ENCODE measurements at regions not wholly inside any gene's neighbourhood (a gene's known extent, or its start where the extent isn't known, plus 50 kb on each side); places are given as distances from the start of the nearest gene placed in this dataset.

- TF ChIP-seq, protein P1, sequence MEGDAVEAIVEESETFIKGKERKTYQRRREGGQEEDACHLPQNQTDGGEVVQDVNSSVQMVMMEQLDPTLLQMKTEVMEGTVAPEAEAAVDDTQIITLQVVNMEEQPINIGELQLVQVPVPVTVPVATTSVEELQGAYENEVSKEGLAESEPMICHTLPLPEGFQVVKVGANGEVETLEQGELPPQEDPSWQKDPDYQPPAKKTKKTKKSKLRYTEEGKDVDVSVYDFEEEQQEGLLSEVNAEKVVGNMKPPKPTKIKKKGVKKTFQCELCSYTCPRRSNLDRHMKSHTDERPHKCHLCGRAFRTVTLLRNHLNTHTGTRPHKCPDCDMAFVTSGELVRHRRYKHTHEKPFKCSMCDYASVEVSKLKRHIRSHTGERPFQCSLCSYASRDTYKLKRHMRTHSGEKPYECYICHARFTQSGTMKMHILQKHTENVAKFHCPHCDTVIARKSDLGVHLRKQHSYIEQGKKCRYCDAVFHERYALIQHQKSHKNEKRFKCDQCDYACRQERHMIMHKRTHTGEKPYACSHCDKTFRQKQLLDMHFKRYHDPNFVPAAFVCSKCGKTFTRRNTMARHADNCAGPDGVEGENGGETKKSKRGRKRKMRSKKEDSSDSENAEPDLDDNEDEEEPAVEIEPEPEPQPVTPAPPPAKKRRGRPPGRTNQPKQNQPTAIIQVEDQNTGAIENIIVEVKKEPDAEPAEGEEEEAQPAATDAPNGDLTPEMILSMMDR (IDR thresholded peaks at IDR 0.05), result no peak
- no peak for TF ChIP-seq POLR2A (IDR thresholded peaks at IDR 0.05)
These were observed 211.9 kb upstream of the ARRDC4 start for GRCh38 chr15:97748576-97748975.
